Embryonic facial prominence (tissue), 1 donor: ENCODE measurements at regions not wholly inside any gene's neighbourhood (a gene's known extent, or its start where the extent isn't known, plus 50 kb on each side); places are given as distances from the start of the nearest gene placed in this dataset.
"Not testable (repeated sequence)": the region's sequence is repeated elsewhere in the genome, so short reads cannot be mapped to it uniquely, and the experiment has no call there.

Source experiments
- DNase-seq: peaks from one replicate; pipeline ENCODE4 v3.0.0-alpha.2; 2016; ENCODE audit errors: extremely low spot score

GRCh38 chr4:57331959-57332358, 221.8 kb upstream of the IGFBP7 start:
- no peak for DNase-seq

DNA sequence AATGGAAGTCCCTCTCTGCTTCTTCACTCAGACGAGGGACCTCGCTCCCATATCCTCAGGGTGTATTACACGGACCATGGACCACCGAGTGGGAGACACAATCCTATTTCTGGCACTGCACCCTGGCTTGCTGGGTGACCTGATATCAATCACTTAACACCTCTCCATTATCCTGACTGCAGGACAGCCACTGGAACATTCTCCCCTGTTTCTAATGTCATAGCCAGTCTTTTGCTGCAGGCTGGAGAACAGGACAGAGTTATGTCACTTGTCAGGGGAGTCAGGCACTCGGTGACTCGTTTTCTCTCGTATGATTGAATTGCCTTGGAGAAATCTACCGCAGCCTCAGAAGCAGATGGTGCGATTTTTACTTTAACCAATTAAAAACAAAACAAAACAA, 219.1 kb upstream of the IGFBP7 start:
- no peak for DNase-seq

GRCh38 chr4:57324673-57325307, 214.6 kb upstream of the IGFBP7 start:
- DNase-seq: no peak

- DNase-seq: no peak
Observed at GRCh38 chr4:57320849-57321248, 210.7 kb upstream of the IGFBP7 start.

DNA sequence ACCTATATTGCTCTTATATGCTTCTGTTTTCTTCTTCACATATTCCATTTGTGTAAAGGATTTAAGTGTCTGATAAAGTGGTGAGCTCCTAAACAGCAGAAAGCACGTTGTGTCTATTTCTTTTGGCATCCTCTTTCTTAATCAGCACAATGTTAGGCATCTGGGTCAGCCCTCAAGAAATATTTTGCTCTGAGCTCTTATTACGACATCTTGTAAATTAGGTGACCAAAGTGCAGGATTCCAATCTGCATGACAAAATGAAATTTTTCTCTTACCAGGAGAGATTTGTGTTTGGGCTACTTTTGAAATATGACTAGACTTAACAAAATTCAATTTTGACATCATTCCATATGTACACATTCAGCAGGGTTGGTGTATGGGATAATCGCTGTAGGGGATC, 210.0 kb upstream of the IGFBP7 start:
- no peak for DNase-seq

DNA sequence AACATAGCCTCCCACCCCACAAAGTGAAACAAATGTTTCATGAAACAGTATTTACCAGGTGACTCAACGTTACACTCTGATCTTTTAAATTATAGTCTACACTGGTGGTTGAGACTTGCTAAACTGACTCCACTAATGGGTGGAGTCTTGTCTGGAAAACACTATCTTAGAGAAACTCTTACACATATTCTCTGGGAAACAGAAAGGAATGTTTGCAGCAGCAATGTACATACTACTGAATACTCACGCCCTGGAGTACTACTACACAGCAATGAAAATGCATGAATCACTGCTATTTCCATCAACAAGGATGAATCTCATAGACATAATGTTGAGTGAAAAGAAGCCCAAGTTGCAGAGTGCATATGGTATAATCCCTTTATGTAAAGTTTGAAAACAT, 208.5 kb upstream of the IGFBP7 start:
- no peak for DNase-seq

GRCh38 chr4:57314636-57315035, 204.5 kb upstream of the IGFBP7 start:
- no peak for DNase-seq

DNA sequence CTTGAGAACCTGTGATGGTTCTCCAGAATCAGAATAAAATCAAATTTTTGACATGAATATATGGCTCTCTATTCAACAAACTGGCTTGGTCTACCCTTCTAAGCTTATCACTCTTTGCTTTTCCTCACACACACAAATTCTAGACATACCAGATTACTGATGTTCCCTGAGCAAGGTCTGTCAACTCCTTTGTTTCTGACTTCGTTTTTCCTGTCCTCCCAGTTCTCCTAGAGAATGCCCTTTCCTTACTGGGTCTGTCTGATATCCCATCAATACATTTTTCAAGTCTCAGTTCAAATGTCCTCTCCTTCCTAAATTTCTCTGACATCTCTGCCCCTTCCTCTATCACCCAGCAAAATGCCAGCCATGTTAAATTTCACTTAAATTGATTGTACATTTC, 202.1 kb upstream of the IGFBP7 start:
- no peak for DNase-seq

GRCh38 chr4:57309658-57310057, 199.5 kb upstream of the IGFBP7 start:
- DNase-seq: no peak

DNA sequence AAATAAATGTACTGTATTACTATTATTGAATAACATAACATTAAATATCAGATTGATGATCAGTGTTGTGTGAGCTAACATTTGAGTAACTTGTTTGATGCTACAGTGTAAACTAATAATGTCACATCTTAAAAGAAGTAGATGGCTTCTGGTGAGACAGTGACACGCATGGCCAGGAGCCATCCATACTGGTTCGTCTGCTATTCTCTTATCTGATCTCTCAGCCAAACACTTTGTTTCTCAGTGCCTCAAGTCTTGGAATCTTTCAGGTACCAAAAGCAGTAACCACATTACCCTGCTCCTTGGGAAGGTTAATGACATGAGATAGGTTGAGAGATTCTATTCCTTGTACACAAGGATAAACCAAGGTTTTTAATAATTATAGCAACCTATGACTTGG, 198.1 kb upstream of the IGFBP7 start:
- DNase-seq: no peak

GRCh38 chr4:57305836-57306235, 195.7 kb upstream of the IGFBP7 start:
- no peak for DNase-seq

GRCh38 chr4:57303012-57303751, 193.0 kb upstream of the IGFBP7 start:
- no peak for DNase-seq

GRCh38 chr4:57300300-57300699, 190.1 kb upstream of the IGFBP7 start:
- not testable (repeated sequence) for DNase-seq

DNA sequence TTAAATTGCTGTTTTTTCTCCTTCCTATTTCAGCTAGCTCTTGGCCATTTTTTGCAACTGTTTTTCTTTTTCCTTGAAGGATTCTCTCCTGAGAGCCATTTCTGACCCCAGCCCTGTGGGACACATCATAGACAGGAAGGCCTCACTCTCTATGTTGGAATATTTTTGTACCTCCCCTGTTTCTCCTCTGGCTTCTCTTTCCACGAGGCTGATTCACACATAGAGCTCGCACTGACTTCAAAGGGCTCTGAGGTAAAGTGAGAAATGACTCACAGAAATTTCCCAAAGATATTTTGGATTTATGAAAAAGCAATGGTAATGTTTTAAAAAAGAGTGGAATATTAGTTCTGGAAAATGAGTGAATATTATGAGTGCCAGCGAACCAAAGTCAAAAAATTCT, 181.7 kb upstream of the IGFBP7 start:
- no peak for DNase-seq

- DNase-seq: no peak
Observed at GRCh38 chr4:57287687-57288604, 177.8 kb upstream of the IGFBP7 start.

DNA sequence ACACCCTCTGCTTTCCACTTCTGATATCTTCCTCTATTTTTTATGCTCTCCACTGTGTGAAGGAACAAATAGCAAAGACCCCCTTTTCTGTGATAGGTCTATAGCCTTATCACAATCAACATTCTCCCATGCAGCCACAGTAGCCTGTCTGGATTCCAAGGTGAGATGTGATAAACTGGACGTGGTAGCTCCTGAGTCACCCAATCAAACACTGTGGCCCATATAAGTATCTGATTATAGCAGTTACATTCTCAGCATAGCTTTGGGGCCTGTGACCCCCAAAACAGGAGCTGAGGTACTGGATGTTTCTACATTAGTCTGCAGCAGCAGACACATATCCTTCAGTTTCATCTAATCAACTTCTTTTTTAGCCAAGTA, 172.7 kb upstream of the IGFBP7 start:
- DNase-seq: no peak

DNA sequence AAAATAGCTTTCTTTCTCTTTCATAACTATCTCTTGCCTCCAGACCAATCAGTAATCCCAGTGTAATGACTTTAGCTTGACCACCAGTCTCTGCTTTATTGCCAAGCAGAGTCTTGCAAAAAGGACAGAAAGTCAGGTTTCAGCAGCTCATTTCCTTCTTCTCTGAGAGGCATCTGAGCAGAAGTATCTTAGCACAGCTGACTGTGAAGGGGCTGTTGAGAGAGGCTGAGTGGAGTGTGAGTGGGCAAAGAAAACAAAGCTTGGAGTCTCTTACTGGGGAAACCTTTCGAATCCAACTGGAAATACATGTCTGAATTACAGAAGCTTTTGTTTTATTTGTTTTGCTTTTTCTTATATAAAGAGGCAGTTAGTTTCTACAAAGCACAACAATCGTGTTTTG, 170.3 kb upstream of the IGFBP7 start:
- DNase-seq: no peak

- DNase-seq: no peak
Observed at GRCh38 chr4:57278780-57279179, 168.6 kb upstream of the IGFBP7 start.

GRCh38 chr4:57274082-57274481, 163.9 kb upstream of the IGFBP7 start:
- no peak for DNase-seq

- DNase-seq: no peak
Observed at GRCh38 chr4:57270346-57270745, 160.2 kb upstream of the IGFBP7 start.

DNA sequence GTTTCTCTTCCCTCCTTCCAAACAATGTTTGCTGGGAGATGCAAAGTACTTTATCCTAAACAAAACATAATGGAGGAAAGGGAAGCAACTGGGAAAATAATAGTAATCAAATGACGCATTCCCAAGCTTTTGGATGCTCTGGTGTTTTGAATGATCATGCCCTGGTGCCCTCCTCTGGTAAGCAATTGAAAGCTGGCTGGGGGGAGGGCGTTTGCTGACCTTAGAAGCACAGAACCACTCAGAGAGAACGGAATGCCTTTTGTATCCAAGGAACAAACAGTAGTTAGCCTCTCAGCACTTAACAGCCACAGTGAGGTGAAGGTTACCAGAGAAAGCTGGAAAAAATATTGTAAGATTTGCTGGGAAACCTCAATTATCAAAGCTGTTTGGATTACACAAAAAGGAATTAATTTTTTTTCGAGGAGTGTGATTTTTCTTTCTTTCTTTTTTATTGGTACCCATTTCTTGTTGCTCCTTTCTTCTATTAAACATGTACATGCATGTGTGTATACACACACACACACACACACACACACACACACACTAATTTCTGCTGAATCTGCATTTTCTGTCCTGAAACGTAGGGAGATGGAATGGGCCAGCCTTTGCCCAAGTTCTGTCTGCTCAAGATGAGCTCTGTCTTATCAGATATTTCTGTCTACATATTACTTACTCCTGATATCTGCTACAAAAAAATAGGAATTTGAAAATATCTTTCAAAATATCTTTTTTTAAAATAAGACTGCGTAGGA, 155.8 kb upstream of the IGFBP7 start:
- no peak for DNase-seq

GRCh38 chr4:57254754-57255153, 144.6 kb upstream of the IGFBP7 start:
- DNase-seq: no peak
